ENCODE measurements at regions not wholly inside any gene's neighbourhood (a gene's known extent, or its start where the extent isn't known, plus 50 kb on each side); places are given as distances from the start of the nearest gene placed in this dataset.
"Not testable (repeated sequence)": the region's sequence is repeated elsewhere in the genome, so short reads cannot be mapped to it uniquely, and the experiment has no call there.

DNA sequence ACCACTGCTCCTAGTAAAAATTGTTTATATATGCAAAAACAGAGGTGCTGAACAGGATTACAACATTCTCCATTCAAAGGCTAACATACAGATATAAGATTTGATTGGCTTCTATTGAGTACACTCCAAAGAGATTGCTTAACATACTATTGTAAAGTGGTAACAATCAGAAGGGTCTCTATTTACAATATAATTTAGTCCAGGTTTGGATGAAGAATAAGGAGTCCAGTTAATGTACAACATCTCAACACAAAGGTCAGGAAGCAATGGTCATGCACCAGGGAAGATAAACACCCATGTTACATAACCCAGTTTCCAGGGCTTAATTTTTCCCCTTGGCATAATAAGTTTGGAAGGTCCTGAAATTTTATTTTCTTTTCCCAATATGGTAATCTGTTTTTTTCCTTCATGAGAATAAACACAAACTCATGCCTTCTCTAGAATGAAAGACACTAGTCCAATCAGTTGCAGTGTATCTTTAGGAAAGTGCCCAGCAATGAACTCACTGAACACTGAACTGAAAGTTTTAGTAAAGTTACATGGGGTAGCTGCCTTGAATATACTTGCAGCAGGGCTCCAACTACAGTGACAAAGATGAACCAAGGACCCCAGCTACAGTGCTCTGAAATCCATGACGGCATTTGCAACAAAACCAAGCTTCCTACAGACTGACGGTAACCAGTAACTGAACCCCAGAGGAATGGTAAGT is 255.3 kb upstream of the GJE1 start:
- no peaks in the 10 kb centered on the region for H3K27me3 Mint-ChIP-seq
- POLR2A ChIA-PET = no interaction called here
- DNase-seq = no peak
- CTCF ChIA-PET = no interaction called here
- no peak overlapping the region for H3K4me3 Mint-ChIP-seq
- no peaks in the 10 kb centered on the region for H3K4me1 Mint-ChIP-seq
- TF ChIP-seq, protein P1, sequence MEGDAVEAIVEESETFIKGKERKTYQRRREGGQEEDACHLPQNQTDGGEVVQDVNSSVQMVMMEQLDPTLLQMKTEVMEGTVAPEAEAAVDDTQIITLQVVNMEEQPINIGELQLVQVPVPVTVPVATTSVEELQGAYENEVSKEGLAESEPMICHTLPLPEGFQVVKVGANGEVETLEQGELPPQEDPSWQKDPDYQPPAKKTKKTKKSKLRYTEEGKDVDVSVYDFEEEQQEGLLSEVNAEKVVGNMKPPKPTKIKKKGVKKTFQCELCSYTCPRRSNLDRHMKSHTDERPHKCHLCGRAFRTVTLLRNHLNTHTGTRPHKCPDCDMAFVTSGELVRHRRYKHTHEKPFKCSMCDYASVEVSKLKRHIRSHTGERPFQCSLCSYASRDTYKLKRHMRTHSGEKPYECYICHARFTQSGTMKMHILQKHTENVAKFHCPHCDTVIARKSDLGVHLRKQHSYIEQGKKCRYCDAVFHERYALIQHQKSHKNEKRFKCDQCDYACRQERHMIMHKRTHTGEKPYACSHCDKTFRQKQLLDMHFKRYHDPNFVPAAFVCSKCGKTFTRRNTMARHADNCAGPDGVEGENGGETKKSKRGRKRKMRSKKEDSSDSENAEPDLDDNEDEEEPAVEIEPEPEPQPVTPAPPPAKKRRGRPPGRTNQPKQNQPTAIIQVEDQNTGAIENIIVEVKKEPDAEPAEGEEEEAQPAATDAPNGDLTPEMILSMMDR (IDR thresholded peaks at IDR 0.05) = no peak
- peaks cover 2% of the 10 kb centered on the region for H3K9me3 Mint-ChIP-seq
- ATAC-seq (ENCODE audit: low read depth) = no peak
- intact Hi-C loops (cut with micrococcal nuclease) = no loop called here
- no peak overlapping the region for H3K27ac Mint-ChIP-seq
- H3K36me3 Mint-ChIP-seq (ENCODE audit: low read depth) = no peaks in the 10 kb centered on the region

DNA sequence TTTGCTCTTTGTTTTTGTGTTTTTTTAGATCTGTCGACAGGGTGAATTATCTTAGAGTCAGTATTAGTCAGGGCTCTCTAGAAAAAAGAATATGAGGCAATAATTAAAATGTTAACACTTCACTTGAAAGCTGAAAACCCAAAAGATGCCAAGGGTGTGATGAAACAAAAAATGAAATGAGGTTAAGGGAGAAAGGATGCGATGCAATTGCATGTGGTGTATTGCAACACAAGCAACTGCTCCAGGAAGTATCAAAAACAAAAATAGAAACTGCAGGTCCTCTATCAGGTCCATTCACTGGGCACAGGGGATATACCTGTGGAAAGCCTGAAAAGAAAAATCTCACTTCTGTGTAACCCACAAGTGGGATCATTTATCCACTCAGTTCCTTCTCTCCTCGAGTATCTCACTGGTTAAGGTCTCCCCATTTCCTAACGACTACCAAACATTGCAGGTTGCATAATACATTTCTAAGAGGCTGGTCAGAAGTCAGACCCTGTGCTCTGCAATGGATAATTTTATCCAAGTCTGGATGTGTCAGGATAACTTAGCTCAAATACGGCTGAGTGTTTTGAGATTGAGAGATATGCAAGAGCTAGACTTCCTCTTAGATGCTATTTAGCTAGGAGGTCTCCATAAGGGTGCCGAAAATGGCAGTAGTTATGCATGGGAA is 257.7 kb upstream of the GJE1 start:
- ChIA-PET CTCF (no interaction called here), POLR2A (no interaction called here)
- H3K4me3 Mint-ChIP-seq = no peak overlapping the region
- H3K27me3 Mint-ChIP-seq = no peaks in the 10 kb centered on the region
- intact Hi-C loops (cut with micrococcal nuclease) = no loop called here
- no peaks in the 10 kb centered on the region for H3K4me1 Mint-ChIP-seq
- H3K27ac Mint-ChIP-seq = no peak overlapping the region
- DNase-seq (no peak), ATAC-seq (ENCODE audit: low read depth) (no peak)
- H3K36me3 Mint-ChIP-seq (ENCODE audit: low read depth) = no peaks in the 10 kb centered on the region
- peaks cover 4% of the 10 kb centered on the region for H3K9me3 Mint-ChIP-seq
- TF ChIP-seq, protein P1 (IDR thresholded peaks at IDR 0.05) = no peak

DNA sequence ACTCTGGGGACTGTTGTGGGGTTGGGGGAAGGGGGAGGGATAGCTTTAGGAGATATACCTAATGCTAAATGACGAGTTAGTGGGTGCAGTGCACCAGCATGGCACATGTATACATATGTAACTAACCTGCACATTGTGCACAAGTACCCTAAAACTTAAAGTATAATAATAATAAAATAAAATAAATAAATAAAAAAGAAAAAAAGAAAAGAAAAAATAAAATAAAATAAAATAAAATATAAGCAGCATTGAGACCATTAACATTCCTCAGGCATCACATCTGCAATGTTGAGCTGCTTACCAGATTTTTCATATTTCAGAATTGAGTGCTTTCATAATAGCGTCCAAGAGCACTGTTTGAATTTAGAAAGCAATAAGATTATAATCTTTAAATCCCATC is 263.2 kb upstream of the GJE1 start:
- H3K4me1 Mint-ChIP-seq; CTCF ChIA-PET; intact Hi-C loops (cut with micrococcal nuclease); ATAC-seq (ENCODE audit: low read depth); H3K4me3 Mint-ChIP-seq; H3K27me3 Mint-ChIP-seq; DNase-seq; POLR2A ChIA-PET; H3K9me3 Mint-ChIP-seq; H3K27ac Mint-ChIP-seq; H3K36me3 Mint-ChIP-seq (ENCODE audit: low read depth): not testable (repeated sequence)

DNA sequence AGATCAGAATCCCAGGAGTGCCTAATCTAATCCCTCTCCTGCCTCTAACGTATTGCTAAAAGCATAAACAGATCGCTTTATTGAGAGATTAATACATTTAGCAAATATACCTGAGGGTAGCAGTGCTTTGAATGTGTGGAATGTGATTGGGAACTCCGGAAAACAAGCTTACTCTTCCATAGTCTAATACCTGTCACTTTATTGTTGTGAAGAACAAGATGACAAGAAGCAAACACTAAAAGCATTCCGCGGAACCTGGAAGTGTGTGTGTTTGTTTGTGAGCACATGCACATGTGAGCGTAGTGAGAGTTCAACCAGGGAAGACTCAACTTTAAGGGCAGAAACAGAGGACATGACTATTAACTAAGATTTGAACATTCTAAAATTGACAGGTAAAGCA is 265.0 kb upstream of the GJE1 start:
- intact Hi-C loops (cut with micrococcal nuclease) = no loop called here
- ChIA-PET POLR2A (no interaction called here), CTCF (no interaction called here)
- Mint-ChIP-seq H3K4me1 (no peaks in the 10 kb centered on the region), H3K36me3 (ENCODE audit: low read depth) (no peaks in the 10 kb centered on the region), H3K9me3 (peaks cover 4% of the 10 kb centered on the region), H3K27me3 (no peaks in the 10 kb centered on the region), H3K27ac (no peak overlapping the region), H3K4me3 (no peak overlapping the region)
- TF ChIP-seq, protein P1 (IDR thresholded peaks at IDR 0.05) = no peak
- ATAC-seq (ENCODE audit: low read depth) (no peak), DNase-seq (no peak)

DNA sequence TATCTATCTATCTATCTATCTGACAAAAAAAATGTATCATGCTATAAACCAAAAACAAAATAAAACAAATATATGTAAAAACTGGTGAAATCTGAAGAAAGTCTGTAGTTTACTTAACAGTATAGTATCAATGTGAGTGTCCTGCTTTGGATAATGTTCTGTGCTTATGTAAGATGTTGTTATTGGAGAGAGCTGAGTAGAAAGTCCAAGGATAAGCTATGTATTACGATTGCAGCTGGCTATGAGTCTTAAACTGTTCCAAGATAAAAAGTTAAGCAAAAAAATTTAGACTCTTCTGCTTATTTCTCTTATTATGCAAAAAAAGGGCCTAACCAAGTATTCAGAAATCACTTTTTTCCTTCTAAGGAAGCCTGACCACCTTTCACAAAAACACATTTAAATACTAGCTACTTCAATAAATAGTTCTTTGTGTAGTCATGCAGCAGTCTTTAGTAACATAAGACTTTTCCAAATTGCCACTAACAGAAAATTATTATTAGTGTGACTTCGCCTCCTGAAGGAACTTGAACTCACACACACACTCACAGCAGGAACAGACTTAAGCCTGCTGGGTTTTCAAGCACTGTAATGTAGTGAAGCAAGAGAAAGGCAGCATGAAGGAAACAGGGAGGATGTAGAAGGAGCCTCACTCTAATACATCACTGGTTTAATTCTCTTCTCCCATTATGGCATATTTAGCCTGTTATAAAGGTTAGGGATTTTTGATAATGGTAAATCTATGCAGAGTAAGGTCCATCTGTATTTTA is 265.8 kb upstream of the GJE1 start:
- Mint-ChIP-seq H3K27me3 (no peaks in the 10 kb centered on the region), H3K36me3 (ENCODE audit: low read depth) (no peaks in the 10 kb centered on the region), H3K4me1 (no peaks in the 10 kb centered on the region), H3K27ac (no peak overlapping the region), H3K4me3 (no peak overlapping the region), H3K9me3 (no peaks in the 10 kb centered on the region)
- intact Hi-C loops (cut with micrococcal nuclease) = no loop called here
- CTCF ChIA-PET = no interaction called here
- no peak for DNase-seq
- POLR2A ChIA-PET = no interaction called here
- TF ChIP-seq, protein P1 (IDR thresholded peaks at IDR 0.05) = no peak
- ATAC-seq (ENCODE audit: low read depth) = no peak
